ENCODE measurements at regions not wholly inside any gene's neighbourhood (a gene's known extent, or its start where the extent isn't known, plus 50 kb on each side); places are given as distances from the start of the nearest gene placed in this dataset.

DNA sequence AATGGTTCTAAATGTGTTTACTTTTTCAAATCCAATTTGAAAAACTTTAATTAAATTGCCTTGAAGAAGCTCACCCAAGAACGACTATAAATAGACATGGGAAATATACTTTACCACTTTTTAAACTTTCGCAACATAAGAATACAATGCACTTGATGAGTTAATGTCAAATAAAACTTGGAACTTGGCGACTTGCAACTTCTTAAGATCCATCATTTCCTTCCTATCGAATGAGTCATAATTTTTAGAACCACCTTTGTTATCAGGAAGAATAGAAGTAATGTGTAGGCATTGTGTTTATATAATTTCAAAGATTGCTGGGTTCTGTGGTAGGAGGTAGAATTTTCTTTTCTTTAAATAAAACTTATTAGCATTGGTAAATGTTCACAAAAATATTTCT is 1417.4 kb upstream of the FLRT2 start:
- H3K9me2 ChIP-seq (ENCODE audit: insufficient read depth, low read length) = no peaks in the 10 kb centered on the region
- H4K20me1 ChIP-seq (ENCODE audit: insufficient read depth) = no peaks in the 10 kb centered on the region
- H3K27ac ChIP-seq (ENCODE audit: low read length) = no peak overlapping the region
- H3K79me2 ChIP-seq (replicated peaks; ENCODE audit: insufficient read depth, low read length) = no peaks in the 10 kb centered on the region
- no peaks in the 10 kb centered on the region for H3F3A ChIP-seq (ENCODE audit: insufficient read depth, low read length, poor library complexity, severe bottlenecking)
- no peaks in the 10 kb centered on the region for H3K27me3 ChIP-seq (ENCODE audit: insufficient read depth, low read depth, low read length)
- no peaks in the 10 kb centered on the region for H3K36me3 ChIP-seq (ENCODE audit: insufficient read depth, low read length)
- H3K4me2 ChIP-seq (ENCODE audit: low read length) = no peak overlapping the region
- H3K9ac ChIP-seq (ENCODE audit: low read length) = no peak overlapping the region
- H2AFZ ChIP-seq (ENCODE audit: low read depth, low read length) = no peak overlapping the region
- H3K4me3 ChIP-seq (ENCODE audit: low read length) = no peak overlapping the region
- TF ChIP-seq TAF1 (IDR thresholded peaks at IDR 0.05; ENCODE audit: low read depth) (no peak), EZH2 (IDR thresholded peaks at IDR 0.05; ENCODE audit: borderline replicate concordance, insufficient read depth, low read length, poor library complexity, severe bottlenecking) (no peak), REST (IDR thresholded peaks at IDR 0.05; ENCODE audit: borderline replicate concordance) (no peak), SMC3 (conservative IDR thresholded peaks at IDR 0.05; ENCODE audit: poor library complexity) (no peak), MXI1 (conservative IDR thresholded peaks at IDR 0.05; ENCODE audit: poor library complexity, severe bottlenecking) (no peak), POLR2AphosphoS5 (IDR thresholded peaks at IDR 0.05) (no peak)
- TF ChIP-seq, protein P1, sequence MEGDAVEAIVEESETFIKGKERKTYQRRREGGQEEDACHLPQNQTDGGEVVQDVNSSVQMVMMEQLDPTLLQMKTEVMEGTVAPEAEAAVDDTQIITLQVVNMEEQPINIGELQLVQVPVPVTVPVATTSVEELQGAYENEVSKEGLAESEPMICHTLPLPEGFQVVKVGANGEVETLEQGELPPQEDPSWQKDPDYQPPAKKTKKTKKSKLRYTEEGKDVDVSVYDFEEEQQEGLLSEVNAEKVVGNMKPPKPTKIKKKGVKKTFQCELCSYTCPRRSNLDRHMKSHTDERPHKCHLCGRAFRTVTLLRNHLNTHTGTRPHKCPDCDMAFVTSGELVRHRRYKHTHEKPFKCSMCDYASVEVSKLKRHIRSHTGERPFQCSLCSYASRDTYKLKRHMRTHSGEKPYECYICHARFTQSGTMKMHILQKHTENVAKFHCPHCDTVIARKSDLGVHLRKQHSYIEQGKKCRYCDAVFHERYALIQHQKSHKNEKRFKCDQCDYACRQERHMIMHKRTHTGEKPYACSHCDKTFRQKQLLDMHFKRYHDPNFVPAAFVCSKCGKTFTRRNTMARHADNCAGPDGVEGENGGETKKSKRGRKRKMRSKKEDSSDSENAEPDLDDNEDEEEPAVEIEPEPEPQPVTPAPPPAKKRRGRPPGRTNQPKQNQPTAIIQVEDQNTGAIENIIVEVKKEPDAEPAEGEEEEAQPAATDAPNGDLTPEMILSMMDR (IDR thresholded peaks at IDR 0.05; ENCODE audit: poor library complexity, severe bottlenecking) = no peak
- no peaks in the 10 kb centered on the region for H3K9me3 ChIP-seq (ENCODE audit: low read length)

GRCh38 chr14:84125676-84126075 is 1404.3 kb upstream of the FLRT2 start:
- Histone ChIP-seq H3K79me2 (replicated peaks; ENCODE audit: insufficient read depth, low read length) (no peaks in the 10 kb centered on the region), H3K36me3 (ENCODE audit: insufficient read depth, low read length) (no peaks in the 10 kb centered on the region), H4K20me1 (ENCODE audit: insufficient read depth) (no peaks in the 10 kb centered on the region), H3K27ac (ENCODE audit: low read length) (peak overlapping the region; percentile 6), H3F3A (ENCODE audit: insufficient read depth, low read length, poor library complexity, severe bottlenecking) (no peaks in the 10 kb centered on the region), H3K4me2 (ENCODE audit: low read length) (no peak overlapping the region), H2AFZ (ENCODE audit: low read depth, low read length) (no peak overlapping the region), H3K9me2 (ENCODE audit: insufficient read depth, low read length) (no peaks in the 10 kb centered on the region), H3K9me3 (ENCODE audit: low read length) (no peaks in the 10 kb centered on the region), H3K27me3 (ENCODE audit: insufficient read depth, low read depth, low read length) (no peaks in the 10 kb centered on the region), H3K4me3 (ENCODE audit: low read length) (peak overlapping the region; percentile 10), H3K9ac (ENCODE audit: low read length) (no peak overlapping the region)
- TF ChIP-seq SMC3 (conservative IDR thresholded peaks at IDR 0.05; ENCODE audit: poor library complexity) (no peak), EP300 (conservative IDR thresholded peaks at IDR 0.05; ENCODE audit: poor library complexity, severe bottlenecking) (no peak), POLR2AphosphoS5 (IDR thresholded peaks at IDR 0.05) (no peak), TAF1 (IDR thresholded peaks at IDR 0.05; ENCODE audit: low read depth) (no peak), REST (IDR thresholded peaks at IDR 0.05; ENCODE audit: borderline replicate concordance) (no peak), RAD21 (conservative IDR thresholded peaks at IDR 0.05) (no peak), MXI1 (conservative IDR thresholded peaks at IDR 0.05; ENCODE audit: poor library complexity, severe bottlenecking) (no peak), EZH2 (IDR thresholded peaks at IDR 0.05; ENCODE audit: borderline replicate concordance, insufficient read depth, low read length, poor library complexity, severe bottlenecking) (no peak)
- TF ChIP-seq, protein P1 (IDR thresholded peaks at IDR 0.05; ENCODE audit: poor library complexity, severe bottlenecking) = no peak
